ENCODE measurements at regions not wholly inside any gene's neighbourhood (a gene's known extent, or its start where the extent isn't known, plus 50 kb on each side); places are given as distances from the start of the nearest gene placed in this dataset.

DNA sequence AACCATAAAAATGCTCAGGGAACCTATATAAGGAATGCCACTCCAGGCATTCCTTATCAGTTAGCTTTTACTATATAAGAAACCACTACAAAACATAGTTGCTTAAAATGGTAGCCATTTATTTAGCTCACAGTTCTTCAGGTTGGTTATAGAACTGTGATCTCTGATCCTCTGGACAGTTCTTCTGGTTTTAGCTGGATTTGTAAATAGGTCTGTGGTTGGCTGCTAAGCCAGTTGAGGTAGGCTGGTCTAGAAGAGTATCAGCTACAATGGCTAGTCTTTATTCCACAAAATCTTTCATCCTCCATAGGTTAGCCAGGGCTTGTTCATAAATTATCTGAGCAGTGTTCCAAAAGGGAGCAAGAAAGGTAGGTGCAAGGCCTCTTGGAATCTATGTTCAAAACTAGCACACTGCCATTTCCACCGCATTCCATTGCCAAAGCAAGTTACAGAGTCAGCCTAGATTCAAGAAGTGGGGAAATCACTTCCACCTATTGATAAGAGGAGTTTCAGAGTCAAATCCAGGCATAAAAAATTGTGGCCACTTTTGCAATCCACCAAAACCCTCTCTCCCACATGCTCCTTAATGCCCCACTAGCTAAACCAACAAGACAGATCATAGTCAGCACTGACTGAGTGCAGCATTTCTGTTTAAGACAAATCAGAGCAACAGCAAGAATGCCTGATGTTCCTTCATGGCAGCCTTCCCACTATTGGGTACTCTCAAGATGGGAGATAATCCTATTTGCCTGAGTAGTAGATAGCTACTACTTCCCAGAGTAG lies 146.4 kb downstream of the IRS1 start:
- TF ChIP-seq ZNF292 (CRISPR knock-in tag; IDR thresholded peaks at IDR 0.05; ENCODE audit: borderline replicate concordance, low read depth) (no peak), ZNF274 (CRISPR knock-in tag; IDR thresholded peaks at IDR 0.05) (no peak), POLR2AphosphoS5 (IDR thresholded peaks at IDR 0.05; ENCODE audit: low read depth, low read length) (no peak), ZNF496 (CRISPR knock-in tag; IDR thresholded peaks at IDR 0.05; ENCODE audit: insufficient replicate concordance) (no peak)
- TF ChIP-seq, protein P1, sequence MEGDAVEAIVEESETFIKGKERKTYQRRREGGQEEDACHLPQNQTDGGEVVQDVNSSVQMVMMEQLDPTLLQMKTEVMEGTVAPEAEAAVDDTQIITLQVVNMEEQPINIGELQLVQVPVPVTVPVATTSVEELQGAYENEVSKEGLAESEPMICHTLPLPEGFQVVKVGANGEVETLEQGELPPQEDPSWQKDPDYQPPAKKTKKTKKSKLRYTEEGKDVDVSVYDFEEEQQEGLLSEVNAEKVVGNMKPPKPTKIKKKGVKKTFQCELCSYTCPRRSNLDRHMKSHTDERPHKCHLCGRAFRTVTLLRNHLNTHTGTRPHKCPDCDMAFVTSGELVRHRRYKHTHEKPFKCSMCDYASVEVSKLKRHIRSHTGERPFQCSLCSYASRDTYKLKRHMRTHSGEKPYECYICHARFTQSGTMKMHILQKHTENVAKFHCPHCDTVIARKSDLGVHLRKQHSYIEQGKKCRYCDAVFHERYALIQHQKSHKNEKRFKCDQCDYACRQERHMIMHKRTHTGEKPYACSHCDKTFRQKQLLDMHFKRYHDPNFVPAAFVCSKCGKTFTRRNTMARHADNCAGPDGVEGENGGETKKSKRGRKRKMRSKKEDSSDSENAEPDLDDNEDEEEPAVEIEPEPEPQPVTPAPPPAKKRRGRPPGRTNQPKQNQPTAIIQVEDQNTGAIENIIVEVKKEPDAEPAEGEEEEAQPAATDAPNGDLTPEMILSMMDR (CRISPR knock-in tag; IDR thresholded peaks at IDR 0.05), result no peak
- TF ChIP-seq, protein P2, sequence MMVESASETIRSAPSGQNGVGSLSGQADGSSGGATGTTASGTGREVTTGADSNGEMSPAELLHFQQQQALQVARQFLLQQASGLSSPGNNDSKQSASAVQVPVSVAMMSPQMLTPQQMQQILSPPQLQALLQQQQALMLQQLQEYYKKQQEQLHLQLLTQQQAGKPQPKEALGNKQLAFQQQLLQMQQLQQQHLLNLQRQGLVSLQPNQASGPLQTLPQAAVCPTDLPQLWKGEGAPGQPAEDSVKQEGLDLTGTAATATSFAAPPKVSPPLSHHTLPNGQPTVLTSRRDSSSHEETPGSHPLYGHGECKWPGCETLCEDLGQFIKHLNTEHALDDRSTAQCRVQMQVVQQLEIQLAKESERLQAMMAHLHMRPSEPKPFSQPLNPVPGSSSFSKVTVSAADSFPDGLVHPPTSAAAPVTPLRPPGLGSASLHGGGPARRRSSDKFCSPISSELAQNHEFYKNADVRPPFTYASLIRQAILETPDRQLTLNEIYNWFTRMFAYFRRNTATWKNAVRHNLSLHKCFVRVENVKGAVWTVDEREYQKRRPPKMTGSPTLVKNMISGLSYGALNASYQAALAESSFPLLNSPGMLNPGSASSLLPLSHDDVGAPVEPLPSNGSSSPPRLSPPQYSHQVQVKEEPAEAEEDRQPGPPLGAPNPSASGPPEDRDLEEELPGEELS (CRISPR knock-in tag; IDR thresholded peaks at IDR 0.05), result no peak
- TF ChIP-seq, protein P3, sequence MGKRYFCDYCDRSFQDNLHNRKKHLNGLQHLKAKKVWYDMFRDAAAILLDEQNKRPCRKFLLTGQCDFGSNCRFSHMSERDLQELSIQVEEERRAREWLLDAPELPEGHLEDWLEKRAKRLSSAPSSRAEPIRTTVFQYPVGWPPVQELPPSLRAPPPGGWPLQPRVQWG (CRISPR knock-in tag; IDR thresholded peaks at IDR 0.05; ENCODE audit: borderline replicate concordance, low read depth), result no peak
- TF ChIP-seq, protein P4, sequence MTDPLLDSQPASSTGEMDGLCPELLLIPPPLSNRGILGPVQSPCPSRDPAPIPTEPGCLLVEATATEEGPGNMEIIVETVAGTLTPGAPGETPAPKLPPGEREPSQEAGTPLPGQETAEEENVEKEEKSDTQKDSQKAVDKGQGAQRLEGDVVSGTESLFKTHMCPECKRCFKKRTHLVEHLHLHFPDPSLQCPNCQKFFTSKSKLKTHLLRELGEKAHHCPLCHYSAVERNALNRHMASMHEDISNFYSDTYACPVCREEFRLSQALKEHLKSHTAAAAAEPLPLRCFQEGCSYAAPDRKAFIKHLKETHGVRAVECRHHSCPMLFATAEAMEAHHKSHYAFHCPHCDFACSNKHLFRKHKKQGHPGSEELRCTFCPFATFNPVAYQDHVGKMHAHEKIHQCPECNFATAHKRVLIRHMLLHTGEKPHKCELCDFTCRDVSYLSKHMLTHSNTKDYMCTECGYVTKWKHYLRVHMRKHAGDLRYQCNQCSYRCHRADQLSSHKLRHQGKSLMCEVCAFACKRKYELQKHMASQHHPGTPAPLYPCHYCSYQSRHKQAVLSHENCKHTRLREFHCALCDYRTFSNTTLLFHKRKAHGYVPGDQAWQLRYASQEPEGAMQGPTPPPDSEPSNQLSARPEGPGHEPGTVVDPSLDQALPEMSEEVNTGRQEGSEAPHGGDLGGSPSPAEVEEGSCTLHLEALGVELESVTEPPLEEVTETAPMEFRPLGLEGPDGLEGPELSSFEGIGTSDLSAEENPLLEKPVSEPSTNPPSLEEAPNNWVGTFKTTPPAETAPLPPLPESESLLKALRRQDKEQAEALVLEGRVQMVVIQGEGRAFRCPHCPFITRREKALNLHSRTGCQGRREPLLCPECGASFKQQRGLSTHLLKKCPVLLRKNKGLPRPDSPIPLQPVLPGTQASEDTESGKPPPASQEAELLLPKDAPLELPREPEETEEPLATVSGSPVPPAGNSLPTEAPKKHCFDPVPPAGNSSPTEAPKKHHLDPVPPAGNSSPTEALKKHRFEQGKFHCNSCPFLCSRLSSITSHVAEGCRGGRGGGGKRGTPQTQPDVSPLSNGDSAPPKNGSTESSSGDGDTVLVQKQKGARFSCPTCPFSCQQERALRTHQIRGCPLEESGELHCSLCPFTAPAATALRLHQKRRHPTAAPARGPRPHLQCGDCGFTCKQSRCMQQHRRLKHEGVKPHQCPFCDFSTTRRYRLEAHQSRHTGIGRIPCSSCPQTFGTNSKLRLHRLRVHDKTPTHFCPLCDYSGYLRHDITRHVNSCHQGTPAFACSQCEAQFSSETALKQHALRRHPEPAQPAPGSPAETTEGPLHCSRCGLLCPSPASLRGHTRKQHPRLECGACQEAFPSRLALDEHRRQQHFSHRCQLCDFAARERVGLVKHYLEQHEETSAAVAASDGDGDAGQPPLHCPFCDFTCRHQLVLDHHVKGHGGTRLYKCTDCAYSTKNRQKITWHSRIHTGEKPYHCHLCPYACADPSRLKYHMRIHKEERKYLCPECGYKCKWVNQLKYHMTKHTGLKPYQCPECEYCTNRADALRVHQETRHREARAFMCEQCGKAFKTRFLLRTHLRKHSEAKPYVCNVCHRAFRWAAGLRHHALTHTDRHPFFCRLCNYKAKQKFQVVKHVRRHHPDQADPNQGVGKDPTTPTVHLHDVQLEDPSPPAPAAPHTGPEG (CRISPR knock-in tag; IDR thresholded peaks at IDR 0.05), result no peak
